ENCODE measurements at regions not wholly inside any gene's neighbourhood (a gene's known extent, or its start where the extent isn't known, plus 50 kb on each side); places are given as distances from the start of the nearest gene placed in this dataset.
"Not testable (repeated sequence)": the region's sequence is repeated elsewhere in the genome, so short reads cannot be mapped to it uniquely, and the experiment has no call there.

- Mint-ChIP-seq H3K36me3 (ENCODE audit: insufficient read depth) (no peaks in the 10 kb centered on the region), H3K4me1 (ENCODE audit: low read depth) (no peaks in the 10 kb centered on the region), H3K4me3 (ENCODE audit: low read depth) (no peak overlapping the region), H3K27ac (no peak overlapping the region), H3K27me3 (no peaks in the 10 kb centered on the region), H3K9me3 (ENCODE audit: low read depth) (no peaks in the 10 kb centered on the region)
- no peak for DNase-seq (ENCODE audit: low spot score, unreplicated experiment)
- TF ChIP-seq, protein P1, sequence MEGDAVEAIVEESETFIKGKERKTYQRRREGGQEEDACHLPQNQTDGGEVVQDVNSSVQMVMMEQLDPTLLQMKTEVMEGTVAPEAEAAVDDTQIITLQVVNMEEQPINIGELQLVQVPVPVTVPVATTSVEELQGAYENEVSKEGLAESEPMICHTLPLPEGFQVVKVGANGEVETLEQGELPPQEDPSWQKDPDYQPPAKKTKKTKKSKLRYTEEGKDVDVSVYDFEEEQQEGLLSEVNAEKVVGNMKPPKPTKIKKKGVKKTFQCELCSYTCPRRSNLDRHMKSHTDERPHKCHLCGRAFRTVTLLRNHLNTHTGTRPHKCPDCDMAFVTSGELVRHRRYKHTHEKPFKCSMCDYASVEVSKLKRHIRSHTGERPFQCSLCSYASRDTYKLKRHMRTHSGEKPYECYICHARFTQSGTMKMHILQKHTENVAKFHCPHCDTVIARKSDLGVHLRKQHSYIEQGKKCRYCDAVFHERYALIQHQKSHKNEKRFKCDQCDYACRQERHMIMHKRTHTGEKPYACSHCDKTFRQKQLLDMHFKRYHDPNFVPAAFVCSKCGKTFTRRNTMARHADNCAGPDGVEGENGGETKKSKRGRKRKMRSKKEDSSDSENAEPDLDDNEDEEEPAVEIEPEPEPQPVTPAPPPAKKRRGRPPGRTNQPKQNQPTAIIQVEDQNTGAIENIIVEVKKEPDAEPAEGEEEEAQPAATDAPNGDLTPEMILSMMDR (IDR thresholded peaks at IDR 0.05; ENCODE audit: unreplicated experiment), result no peak
Observed at GRCh38 chr6:102154176-102154575, 760.7 kb downstream of the GRIK2 start.

GRCh38 chr6:102154874-102155273 is 761.4 kb downstream of the GRIK2 start:
- TF ChIP-seq, protein P1 (IDR thresholded peaks at IDR 0.05; ENCODE audit: unreplicated experiment), result no peak
- Mint-ChIP-seq H3K27me3 (no peaks in the 10 kb centered on the region), H3K36me3 (ENCODE audit: insufficient read depth) (no peaks in the 10 kb centered on the region), H3K4me1 (ENCODE audit: low read depth) (no peaks in the 10 kb centered on the region), H3K27ac (no peak overlapping the region), H3K4me3 (ENCODE audit: low read depth) (no peak overlapping the region), H3K9me3 (ENCODE audit: low read depth) (no peaks in the 10 kb centered on the region)
- no peak for DNase-seq (ENCODE audit: low spot score, unreplicated experiment)

DNA sequence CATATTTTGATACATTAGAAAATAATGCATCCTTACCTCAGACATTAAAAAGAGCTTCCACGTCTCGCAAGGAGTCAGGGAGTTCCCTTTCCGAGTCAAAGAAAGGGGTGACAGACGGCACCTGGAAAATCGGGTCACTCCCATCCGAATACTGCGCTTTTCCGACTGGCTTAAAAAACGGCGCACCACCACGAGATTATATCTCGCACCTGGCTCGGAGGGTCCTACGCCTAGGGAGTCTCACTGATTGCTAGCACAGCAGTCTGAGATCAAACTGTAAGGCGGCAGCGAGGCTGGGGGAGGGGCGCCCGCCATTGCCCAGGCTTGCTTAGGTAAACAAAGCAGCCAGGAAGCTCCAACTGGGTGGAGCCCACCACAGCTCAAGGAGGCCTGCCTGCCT is 776.3 kb downstream of the GRIK2 start:
- Mint-ChIP-seq H3K27ac (peak overlapping the region; percentile 49), H3K9me3 (ENCODE audit: low read depth) (peaks cover 35% of the 10 kb centered on the region), H3K4me3 (ENCODE audit: low read depth) (peak overlapping the region; percentile 69)
- H3K4me1 Mint-ChIP-seq (ENCODE audit: low read depth); H3K36me3 Mint-ChIP-seq (ENCODE audit: insufficient read depth); DNase-seq (ENCODE audit: low spot score, unreplicated experiment); H3K27me3 Mint-ChIP-seq: not testable (repeated sequence)

DNA sequence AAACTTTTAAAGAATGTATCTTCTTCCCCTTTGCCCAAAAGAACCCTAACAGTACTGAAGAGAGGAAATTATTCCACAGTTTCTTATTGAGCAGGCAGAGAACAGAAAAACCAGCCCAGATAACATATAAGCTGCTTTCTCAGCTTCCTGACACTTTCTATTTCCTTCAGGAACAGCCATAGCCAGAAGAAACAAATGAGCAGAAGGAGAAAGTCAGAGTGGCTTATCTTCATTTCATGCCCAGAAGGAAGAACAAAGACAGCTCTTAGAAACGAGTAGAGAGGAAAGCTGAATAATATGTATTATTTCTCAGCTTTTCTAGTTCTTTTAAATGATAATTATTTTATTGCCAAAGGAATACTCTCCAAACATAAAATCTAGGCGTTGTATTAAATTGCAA is 793.7 kb downstream of the GRIK2 start:
- no peak for DNase-seq (ENCODE audit: low spot score, unreplicated experiment)
- Mint-ChIP-seq H3K27ac (no peak overlapping the region), H3K4me1 (ENCODE audit: low read depth) (no peaks in the 10 kb centered on the region), H3K27me3 (no peaks in the 10 kb centered on the region), H3K36me3 (ENCODE audit: insufficient read depth) (no peaks in the 10 kb centered on the region), H3K9me3 (ENCODE audit: low read depth) (peaks cover 2% of the 10 kb centered on the region), H3K4me3 (ENCODE audit: low read depth) (no peak overlapping the region)
- TF ChIP-seq, protein P1 (IDR thresholded peaks at IDR 0.05; ENCODE audit: unreplicated experiment), result no peak

DNA sequence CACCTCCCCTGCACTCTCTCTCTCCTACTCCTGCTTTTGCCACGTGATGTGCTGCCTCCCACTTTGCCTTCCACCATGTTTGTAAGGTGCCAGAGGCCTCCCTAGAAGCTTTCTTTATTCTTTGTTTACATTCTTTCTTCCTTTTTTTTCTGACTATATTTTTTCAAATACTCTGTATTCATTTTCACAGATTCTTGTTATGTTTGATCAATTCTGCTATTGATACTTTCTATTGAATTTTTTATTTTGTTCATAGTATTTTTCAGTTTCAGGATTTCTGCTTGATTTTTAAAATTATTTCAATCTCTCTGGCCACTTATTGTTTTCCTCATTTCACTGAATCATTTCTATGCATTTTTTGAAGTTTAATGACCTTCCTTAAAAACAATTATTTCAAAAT is 801.8 kb downstream of the GRIK2 start:
- TF ChIP-seq, protein P1 (IDR thresholded peaks at IDR 0.05; ENCODE audit: unreplicated experiment), result no peak
- H3K4me1 Mint-ChIP-seq (ENCODE audit: low read depth), result no peaks in the 10 kb centered on the region
- no peaks in the 10 kb centered on the region for H3K27me3 Mint-ChIP-seq
- peaks cover 35% of the 10 kb centered on the region for H3K9me3 Mint-ChIP-seq (ENCODE audit: low read depth)
- H3K27ac Mint-ChIP-seq, result no peak overlapping the region
- DNase-seq (ENCODE audit: low spot score, unreplicated experiment), result no peak
- H3K36me3 Mint-ChIP-seq (ENCODE audit: insufficient read depth), result peaks cover 4% of the 10 kb centered on the region
- no peak overlapping the region for H3K4me3 Mint-ChIP-seq (ENCODE audit: low read depth)

- H3K4me1 Mint-ChIP-seq (ENCODE audit: low read depth), result no peaks in the 10 kb centered on the region
- no peaks in the 10 kb centered on the region for H3K27me3 Mint-ChIP-seq
- no peak for DNase-seq (ENCODE audit: low spot score, unreplicated experiment)
- H3K4me3 Mint-ChIP-seq (ENCODE audit: low read depth), result no peak overlapping the region
- TF ChIP-seq, protein P1 (IDR thresholded peaks at IDR 0.05; ENCODE audit: unreplicated experiment), result no peak
- H3K9me3 Mint-ChIP-seq (ENCODE audit: low read depth), result peaks cover 38% of the 10 kb centered on the region
- H3K36me3 Mint-ChIP-seq (ENCODE audit: insufficient read depth), result peaks cover 4% of the 10 kb centered on the region
- H3K27ac Mint-ChIP-seq, result no peak overlapping the region
Observed at GRCh38 chr6:102197211-102197610, 803.7 kb downstream of the GRIK2 start.
